IPS-18a (cell line): ENCODE measurements at regions not wholly inside any gene's neighbourhood (a gene's known extent, or its start where the extent isn't known, plus 50 kb on each side); places are given as distances from the start of the nearest gene placed in this dataset.

Experiments
- H3K27ac ChIP-seq: one replicate; pipeline ENCODE4 v1.5.1; 2013; ENCODE audit warnings: low read length
- H3K27me3 ChIP-seq: one replicate; pipeline ENCODE4 v1.6.1; 2013; ENCODE audit warnings: mild to moderate bottlenecking, low read length; ENCODE audit not compliant: control insufficient read depth, insufficient read depth
- H3K36me3 ChIP-seq: one replicate; pipeline ENCODE4 v1.6.1; 2013; ENCODE audit warnings: low read depth, low read length; ENCODE audit not compliant: control insufficient read depth
- H3K4me1 ChIP-seq: one replicate; pipeline ENCODE4 v1.6.1; 2013; ENCODE audit warnings: low read depth, low read length; ENCODE audit not compliant: control insufficient read depth
- H3K4me3 ChIP-seq: one replicate; pipeline ENCODE4 v1.5.1; 2013; ENCODE audit warnings: low read length
- H3K9ac ChIP-seq: one replicate; pipeline ENCODE4 v1.6.1; 2013; ENCODE audit warnings: mild to moderate bottlenecking, low read length, moderate library complexity
- H3K9me3 ChIP-seq: one replicate; pipeline ENCODE4 v1.6.1; 2013; ENCODE audit warnings: low read depth, low read length; ENCODE audit not compliant: control insufficient read depth

- Histone ChIP-seq H3K9ac (no peak overlapping the region), H3K4me3 (no peak overlapping the region), H3K9me3 (no peaks in the 10 kb centered on the region), H3K36me3 (peaks cover 29% of the 10 kb centered on the region), H3K27ac (no peak overlapping the region), H3K27me3 (no peaks in the 10 kb centered on the region), H3K4me1 (peaks cover 10% of the 10 kb centered on the region)
Observed at GRCh38 chr9:110136802-110137201, 71.2 kb downstream of the C9orf152 start.

GRCh38 chr9:110140276-110140675 is 67.7 kb downstream of the C9orf152 start:
- Histone ChIP-seq H3K36me3 (peaks cover 29% of the 10 kb centered on the region), H3K9me3 (no peaks in the 10 kb centered on the region), H3K4me3 (no peak overlapping the region), H3K27me3 (no peaks in the 10 kb centered on the region), H3K4me1 (no peaks in the 10 kb centered on the region), H3K9ac (no peak overlapping the region), H3K27ac (no peak overlapping the region)

DNA sequence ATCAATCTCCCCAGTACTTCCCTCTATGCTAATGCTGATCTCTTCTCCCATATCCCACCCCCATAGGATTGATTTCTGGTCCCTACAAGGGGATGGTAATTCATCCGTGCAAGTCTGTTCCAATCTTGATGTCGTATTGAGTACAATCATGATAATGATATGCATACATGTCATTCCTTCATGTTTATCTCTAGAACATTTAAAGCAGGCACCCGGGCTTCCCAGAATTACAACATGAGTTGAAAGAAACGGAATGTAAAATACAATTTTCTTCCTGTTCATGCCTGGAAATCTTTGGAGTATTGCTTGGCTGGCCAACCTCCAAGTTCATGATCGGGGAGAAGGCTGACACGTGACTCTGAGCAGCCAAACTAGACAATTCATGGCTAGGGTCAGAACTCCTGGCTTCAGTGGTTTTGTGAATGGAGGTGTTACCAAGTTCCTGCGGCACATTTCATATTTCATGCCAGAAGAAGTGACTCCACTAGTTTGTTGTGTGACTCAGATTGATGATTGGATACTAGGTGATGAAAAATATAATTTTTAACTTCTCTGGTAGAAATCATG is 66.6 kb downstream of the C9orf152 start:
- Histone ChIP-seq H3K9ac (no peak overlapping the region), H3K9me3 (no peaks in the 10 kb centered on the region), H3K4me1 (no peaks in the 10 kb centered on the region), H3K27me3 (no peaks in the 10 kb centered on the region), H3K4me3 (no peak overlapping the region), H3K27ac (no peak overlapping the region), H3K36me3 (peaks cover 24% of the 10 kb centered on the region)

DNA sequence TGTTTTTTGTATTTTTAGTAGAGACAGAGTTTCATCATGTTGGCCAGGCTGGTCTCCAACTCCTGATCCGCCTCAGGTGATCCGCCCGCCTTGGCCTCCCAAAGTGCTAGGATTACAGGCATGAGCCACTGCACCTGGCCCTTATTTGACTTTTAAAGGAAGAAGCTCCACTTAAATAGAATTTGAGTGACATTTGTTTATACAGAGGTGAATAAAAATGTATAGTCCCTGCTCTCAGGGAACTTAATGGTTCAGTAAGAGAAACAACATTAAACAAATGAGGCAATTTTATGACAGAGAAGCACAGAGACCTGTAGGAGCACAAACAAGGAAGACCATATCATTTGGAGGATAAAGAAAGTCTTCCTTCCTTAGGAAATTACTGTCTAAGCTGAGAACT is 65.7 kb downstream of the C9orf152 start:
- H3K9ac ChIP-seq: no peak overlapping the region
- peaks cover 22% of the 10 kb centered on the region for H3K36me3 ChIP-seq

DNA sequence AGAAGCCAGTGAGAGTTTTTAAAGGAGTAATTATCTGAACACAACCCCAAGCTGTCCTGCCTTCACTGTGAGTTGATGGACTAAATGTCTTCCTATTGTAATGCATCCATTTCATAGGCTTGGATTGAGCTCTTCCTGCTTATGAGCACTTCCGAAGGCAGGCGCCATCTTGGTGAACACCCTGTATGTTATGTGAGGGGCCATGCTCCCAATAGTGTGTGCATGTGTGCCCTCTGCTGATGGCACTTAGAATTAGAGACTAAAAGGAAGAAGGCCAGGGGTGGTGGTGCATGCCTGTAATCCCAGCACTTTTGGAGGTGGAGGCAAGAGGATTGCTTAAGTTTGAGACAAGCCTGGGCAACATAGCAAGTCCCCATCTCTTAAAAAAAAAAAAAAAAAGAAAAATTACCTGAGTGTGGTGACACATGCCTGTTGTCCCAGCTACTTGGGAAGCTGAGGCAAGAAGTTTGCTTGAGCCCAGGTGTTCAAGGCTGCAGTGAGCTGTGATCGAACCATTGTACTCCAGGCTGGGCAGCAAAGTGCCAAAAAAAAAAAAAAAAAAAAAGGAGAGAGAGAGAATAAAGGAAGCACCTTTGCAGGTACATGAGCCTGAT is 65.0 kb downstream of the C9orf152 start:
- H3K36me3 ChIP-seq: peaks cover 15% of the 10 kb centered on the region
- no peaks in the 10 kb centered on the region for H3K27me3 ChIP-seq
- H3K9ac ChIP-seq: no peak overlapping the region
- H3K4me3 ChIP-seq: no peak overlapping the region
- no peak overlapping the region for H3K27ac ChIP-seq
- no peaks in the 10 kb centered on the region for H3K9me3 ChIP-seq
- no peaks in the 10 kb centered on the region for H3K4me1 ChIP-seq

More for the DNA sequence above, 65.7 kb downstream of the C9orf152 start:
- Histone ChIP-seq H3K9me3 (no peaks in the 10 kb centered on the region), H3K27ac (no peak overlapping the region), H3K4me3 (no peak overlapping the region), H3K27me3 (no peaks in the 10 kb centered on the region), H3K4me1 (no peaks in the 10 kb centered on the region)

DNA sequence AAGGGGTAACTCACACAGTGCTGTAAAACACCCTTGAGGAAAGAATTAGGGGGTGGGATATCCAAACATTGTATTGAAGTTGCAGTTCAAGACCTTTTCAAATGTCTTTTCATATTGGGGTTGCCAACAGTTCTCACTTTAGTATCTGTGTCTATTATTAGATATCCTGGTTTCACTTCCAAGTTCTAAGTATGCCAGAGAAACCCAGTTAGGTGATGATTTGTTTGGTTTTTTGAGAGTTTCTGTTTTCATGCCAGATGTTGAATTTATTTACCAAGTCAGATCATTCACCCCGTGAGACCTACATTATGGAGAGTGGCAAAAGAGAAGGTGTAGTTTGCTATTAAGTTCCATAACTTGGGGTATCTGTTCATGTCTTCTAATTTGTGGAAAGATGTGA is 64.5 kb downstream of the C9orf152 start:
- no peak overlapping the region for H3K4me3 ChIP-seq
- H3K36me3 ChIP-seq: peaks cover 10% of the 10 kb centered on the region
- no peak overlapping the region for H3K27ac ChIP-seq
- no peaks in the 10 kb centered on the region for H3K27me3 ChIP-seq
- no peak overlapping the region for H3K9ac ChIP-seq
- H3K9me3 ChIP-seq: no peaks in the 10 kb centered on the region
- no peaks in the 10 kb centered on the region for H3K4me1 ChIP-seq

- Histone ChIP-seq H3K4me3 (no peak overlapping the region), H3K9ac (no peak overlapping the region), H3K9me3 (no peaks in the 10 kb centered on the region), H3K27ac (no peak overlapping the region), H3K27me3 (no peaks in the 10 kb centered on the region), H3K4me1 (no peaks in the 10 kb centered on the region), H3K36me3 (peaks cover 5% of the 10 kb centered on the region)
Observed at GRCh38 chr9:110143950-110144545, 63.9 kb downstream of the C9orf152 start.

DNA sequence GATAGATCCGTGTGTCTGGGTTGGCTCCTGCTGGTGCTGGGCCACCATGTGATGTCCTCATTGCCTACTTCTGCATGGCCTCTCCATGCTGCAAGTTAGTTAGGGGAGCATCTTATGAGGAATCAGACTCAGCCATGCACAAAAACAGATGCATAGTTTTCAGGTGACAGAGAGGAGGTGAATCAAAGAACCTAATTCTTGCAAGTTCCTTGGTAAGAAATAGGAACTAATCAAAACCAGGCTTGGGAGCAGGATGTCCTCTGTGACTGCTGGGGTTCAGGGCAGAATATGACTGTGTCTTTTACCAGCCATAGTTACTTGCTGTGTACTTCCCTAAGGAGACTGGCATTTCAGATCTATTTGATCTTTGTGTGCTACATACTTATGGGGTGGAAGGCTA is 61.6 kb downstream of the C9orf152 start:
- no peak overlapping the region for H3K27ac ChIP-seq
- H3K4me1 ChIP-seq: no peaks in the 10 kb centered on the region
- H3K4me3 ChIP-seq: no peak overlapping the region
- no peaks in the 10 kb centered on the region for H3K36me3 ChIP-seq
- H3K9me3 ChIP-seq: no peaks in the 10 kb centered on the region
- H3K9ac ChIP-seq: no peak overlapping the region
- H3K27me3 ChIP-seq: no peaks in the 10 kb centered on the region

DNA sequence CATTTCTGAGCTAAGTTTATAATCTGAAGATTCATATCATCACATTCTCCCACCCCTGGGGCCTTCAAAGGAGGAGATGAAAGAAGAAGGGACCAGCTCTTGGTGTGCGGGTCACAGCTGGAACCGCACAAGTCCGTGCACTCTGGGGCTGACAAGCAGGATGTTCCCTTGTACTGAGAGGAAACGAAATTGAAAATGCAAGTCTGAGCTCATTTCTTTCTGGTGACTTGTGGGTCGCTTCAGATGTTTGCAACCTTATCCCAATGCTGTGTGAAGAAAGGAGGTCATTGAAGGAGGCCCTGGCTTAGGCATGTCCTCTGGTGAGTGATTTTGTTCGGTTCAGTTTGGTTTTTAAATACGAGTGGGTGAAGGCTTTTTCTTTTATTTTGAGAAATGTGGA is 59.6 kb downstream of the C9orf152 start:
- no peak overlapping the region for H3K4me3 ChIP-seq
- H3K9me3 ChIP-seq: no peaks in the 10 kb centered on the region
- H3K36me3 ChIP-seq: no peaks in the 10 kb centered on the region
- no peaks in the 10 kb centered on the region for H3K27me3 ChIP-seq
- H3K4me1 ChIP-seq: no peaks in the 10 kb centered on the region
- no peak overlapping the region for H3K27ac ChIP-seq
- H3K9ac ChIP-seq: no peak overlapping the region

DNA sequence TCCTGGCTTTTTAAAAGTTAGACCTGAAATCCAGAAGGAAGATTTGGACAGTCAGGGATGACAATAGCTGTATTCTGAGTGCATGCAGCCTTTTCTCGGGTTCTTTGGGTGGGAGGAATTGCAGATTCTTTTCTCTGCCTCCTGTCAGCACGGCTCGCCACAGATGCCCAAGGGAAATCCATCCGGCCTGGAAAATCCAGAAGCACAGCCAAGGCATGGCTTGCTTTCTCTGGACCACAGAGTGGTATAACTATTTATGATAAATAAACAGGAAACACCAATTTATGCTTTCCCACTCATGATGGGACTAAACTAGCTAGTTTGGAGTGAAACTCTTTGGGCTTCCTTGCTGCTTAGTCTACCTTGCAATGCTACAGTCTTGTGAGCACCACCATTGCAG is 59.1 kb downstream of the C9orf152 start:
- H3K4me3 ChIP-seq: no peak overlapping the region
- H3K9ac ChIP-seq: no peak overlapping the region
- no peaks in the 10 kb centered on the region for H3K4me1 ChIP-seq
- no peaks in the 10 kb centered on the region for H3K36me3 ChIP-seq
- no peaks in the 10 kb centered on the region for H3K27me3 ChIP-seq
- H3K9me3 ChIP-seq: no peaks in the 10 kb centered on the region
- no peak overlapping the region for H3K27ac ChIP-seq
